Suppressor macrophage (primary cell): ENCODE measurements at regions not wholly inside any gene's neighbourhood (a gene's known extent, or its start where the extent isn't known, plus 50 kb on each side); places are given as distances from the start of the nearest gene placed in this dataset.
A peak's percentile ranks its signal among the peaks of the same experiment; 100 is the strongest.

Experiments
- DNase-seq, 4 experiments: peaks; one replicate each; pipeline ENCODE4 v3.0.0-alpha.2; 2020 to 2022

GRCh38 chr2:133948610-133949290 lies 305.1 kb upstream of the MGAT5 start:
- DNase-seq = no peak

DNA sequence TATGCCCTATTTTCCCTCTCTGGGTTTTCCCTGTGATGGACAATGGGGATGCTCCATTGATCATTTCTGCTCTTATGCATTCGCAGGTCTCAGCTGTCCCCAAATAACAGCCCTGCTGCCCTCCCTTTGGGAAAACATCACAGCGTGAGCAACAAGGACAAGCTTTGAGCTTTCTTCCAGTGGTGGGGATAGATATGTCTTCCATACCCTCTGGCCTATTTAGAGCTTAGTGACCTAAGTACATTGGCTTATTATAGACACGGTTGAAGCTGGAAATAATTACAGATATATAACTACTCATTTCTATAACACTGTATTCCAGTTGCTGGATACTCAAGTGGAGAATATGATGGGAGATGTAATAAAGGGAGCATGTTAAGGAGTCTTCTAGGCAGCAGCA lies 304.3 kb upstream of the MGAT5 start:
- DNase-seq = no peak

DNA sequence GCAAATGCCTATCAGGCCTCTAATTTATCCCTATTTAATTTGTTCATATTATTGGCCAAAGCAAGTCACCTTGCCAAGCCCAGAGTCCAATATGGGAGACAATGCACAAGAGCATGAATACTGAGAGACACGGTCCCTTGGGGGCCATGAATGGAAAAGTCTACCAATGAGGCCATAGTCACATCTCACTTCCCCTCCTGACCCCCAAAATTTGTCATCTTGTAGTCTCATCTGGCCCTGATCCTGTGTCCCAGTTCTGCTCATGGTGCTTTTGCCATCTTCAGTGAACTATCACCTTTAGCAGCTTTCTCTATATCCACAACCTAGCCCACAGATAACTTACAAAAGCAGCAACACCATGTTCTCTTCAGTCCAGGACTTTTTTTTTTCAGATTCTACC lies 302.7 kb upstream of the MGAT5 start:
- DNase-seq = no peak

GRCh38 chr2:133952420-133952819 lies 301.5 kb upstream of the MGAT5 start:
- no peak for DNase-seq

- no peak for DNase-seq
Observed at GRCh38 chr2:133952896-133953295, 301.0 kb upstream of the MGAT5 start.

DNA sequence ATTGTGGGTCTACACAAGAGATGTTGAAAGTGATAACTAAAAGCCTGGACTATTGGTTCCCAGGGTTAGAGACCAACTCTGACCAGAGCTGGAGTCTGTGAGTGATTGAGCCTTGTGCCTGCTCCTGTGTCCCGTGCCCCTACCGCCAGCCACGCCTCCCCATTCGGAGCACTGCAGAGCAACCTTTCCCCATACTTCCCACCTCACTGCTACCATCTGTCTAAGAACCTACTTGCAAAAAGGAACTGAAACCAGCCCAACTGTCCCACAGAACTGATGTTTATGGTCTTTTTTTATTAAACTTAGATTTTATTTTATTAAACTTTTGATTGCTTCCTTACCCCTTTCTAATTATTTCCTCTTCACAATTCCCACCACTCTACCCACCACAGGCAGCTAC lies 300.3 kb upstream of the MGAT5 start:
- peak in 1 of 4 experiments; percentile 5 for DNase-seq

DNA sequence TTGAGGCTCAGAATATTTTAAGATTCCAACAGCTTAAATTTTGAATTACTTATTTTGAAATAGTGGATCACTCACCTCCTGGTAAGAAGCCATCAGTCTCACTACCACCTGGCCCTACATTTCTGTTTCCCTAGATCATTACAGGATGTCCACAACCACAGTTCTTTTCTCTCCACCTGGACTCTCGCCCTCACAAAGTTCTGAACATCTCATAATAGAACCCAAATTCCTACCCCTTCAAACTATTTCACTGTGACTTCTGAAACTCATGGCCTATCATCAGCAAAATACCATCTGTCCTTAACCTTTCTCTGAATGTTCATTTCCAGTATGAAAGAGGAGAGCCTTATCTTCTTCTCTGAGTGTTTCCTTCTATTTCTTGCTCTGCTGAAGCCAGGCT lies 299.2 kb upstream of the MGAT5 start:
- no peak for DNase-seq

DNA sequence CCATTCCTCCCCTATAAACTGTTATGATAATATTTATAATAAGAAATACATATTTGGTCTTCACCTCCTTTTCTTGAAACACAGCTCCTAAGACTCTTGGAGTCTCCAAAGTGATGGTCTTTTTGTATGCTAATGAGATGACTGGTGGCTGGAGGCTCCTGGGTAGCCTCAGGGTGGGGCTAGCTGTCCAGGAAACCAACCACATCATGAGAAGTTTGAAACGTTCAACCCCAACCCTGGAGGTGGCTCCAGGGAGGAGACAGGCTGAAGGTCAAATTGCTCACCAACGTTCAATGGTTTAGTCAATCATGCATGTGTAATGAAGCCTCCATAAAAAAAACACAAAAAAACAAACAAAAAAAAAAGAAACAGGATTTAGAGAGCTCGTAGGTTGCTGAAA lies 298.7 kb upstream of the MGAT5 start:
- DNase-seq = no peak

GRCh38 chr2:133956434-133956935 lies 297.4 kb upstream of the MGAT5 start:
- DNase-seq = no peak

GRCh38 chr2:133957724-133958480 lies 296.0 kb upstream of the MGAT5 start:
- no peak for DNase-seq

DNA sequence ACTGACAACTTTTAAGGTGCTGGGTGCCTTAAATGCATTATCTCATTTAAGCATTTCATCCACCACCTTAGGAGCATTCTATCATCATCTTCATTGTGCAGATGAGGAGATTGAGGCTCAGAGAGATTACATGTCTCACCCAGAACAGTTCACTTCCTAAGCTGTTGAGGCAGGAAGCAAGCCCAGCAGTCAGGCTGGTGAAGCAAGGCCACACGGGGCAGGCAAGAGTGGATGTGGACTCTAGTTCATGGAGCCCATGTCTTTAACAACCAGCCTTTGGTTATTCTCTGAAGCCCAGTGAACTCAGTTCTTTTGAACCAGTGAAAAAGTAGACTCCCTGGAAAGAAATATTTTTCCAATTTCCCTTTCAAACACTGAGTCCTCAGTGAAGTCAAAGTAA lies 294.8 kb upstream of the MGAT5 start:
- no peak for DNase-seq

DNA sequence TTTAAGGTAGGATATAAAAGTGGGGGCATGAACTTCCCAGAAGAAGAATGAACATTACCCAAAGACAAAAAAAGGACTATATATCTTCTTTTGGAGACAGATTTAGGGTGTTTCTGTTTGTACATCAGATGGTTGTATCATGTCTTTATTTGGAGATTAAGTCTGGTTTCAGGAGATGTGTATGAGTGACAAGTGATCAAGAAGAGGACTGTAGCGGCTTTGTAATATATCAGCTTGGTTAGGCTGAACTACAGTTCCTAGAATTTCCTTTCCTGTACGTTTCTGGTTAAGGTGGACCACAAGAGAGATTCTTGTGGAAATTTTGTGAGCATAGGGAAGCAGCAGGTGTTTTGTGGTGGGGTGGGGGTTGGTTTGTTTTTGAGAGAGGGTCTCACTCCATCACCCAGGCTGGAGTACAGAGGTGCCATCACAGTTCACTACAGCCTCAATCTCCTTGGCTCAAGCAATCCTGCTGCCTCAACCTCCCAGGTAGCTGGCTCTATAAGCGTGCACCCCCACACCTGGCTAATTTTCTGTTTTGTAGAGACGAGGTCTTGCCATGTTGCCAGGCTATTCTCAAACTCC lies 287.1 kb upstream of the MGAT5 start:
- no peak for DNase-seq

DNA sequence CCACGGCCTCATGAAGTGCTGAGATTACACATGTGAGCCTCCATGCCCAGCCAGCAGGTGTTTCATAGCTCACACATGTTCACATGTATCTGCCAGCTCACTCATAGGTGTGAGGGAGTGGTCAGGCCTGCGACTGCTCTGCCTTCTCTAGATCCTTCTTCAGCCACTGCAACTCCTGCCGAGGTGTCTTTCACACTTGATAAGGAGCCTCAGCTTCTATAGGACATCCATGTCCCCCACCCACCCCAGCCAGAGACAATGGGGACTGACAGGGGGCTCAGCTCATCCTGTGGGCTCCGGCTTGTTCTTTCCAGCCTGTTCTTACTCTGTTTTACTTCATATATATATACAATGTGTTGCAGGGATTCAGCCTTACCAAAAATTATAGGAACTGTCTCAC lies 286.5 kb upstream of the MGAT5 start:
- DNase-seq = no peak

DNA sequence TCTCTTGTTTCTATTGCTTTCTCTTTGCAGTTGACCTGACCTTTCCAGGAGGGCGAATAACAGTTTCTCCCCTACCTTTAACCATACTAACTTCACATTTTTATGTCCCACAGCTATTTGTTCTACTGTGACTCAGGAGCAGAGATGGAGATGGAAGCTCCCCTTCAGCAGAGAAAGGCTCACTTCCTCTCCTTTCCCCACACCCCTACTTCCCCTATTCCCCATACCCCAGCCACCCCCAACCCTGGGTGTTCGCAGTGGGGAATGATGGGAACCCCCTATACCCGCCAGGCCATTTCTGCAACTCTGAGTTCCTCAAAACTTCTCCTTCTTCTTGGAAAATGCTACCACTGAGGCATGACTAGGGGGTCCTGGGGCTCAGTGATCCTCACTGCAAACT lies 285.4 kb upstream of the MGAT5 start:
- peak; percentile 11 to 56 (median 49) for DNase-seq

GRCh38 chr2:133970641-133971040 lies 283.2 kb upstream of the MGAT5 start:
- DNase-seq = no peak

- no peak for DNase-seq
Observed at GRCh38 chr2:133972297-133972696, 281.6 kb upstream of the MGAT5 start.

- no peak for DNase-seq
Observed at GRCh38 chr2:133972786-133973185, 281.1 kb upstream of the MGAT5 start.

DNA sequence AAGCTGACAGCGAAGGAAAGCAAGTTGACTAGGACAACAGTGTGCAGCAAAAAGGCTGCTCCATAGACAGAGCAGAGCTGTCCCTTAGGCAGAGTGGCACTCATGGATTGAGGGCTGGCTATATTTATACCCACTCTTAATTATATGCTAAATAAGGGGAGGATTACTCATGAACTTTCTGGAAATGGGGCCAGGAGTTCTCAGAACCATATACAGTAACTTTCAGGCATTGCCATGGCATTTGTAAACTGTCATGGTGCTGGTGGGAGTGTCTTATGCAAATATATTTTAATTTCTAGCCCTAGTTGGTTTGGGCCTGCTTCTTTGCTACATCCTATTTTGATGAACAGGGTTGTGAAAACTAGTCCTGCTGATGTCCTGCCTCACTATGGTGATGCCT lies 279.5 kb upstream of the MGAT5 start:
- DNase-seq = no peak

- no peak for DNase-seq
Observed at GRCh38 chr2:133975135-133975534, 278.7 kb upstream of the MGAT5 start.

DNA sequence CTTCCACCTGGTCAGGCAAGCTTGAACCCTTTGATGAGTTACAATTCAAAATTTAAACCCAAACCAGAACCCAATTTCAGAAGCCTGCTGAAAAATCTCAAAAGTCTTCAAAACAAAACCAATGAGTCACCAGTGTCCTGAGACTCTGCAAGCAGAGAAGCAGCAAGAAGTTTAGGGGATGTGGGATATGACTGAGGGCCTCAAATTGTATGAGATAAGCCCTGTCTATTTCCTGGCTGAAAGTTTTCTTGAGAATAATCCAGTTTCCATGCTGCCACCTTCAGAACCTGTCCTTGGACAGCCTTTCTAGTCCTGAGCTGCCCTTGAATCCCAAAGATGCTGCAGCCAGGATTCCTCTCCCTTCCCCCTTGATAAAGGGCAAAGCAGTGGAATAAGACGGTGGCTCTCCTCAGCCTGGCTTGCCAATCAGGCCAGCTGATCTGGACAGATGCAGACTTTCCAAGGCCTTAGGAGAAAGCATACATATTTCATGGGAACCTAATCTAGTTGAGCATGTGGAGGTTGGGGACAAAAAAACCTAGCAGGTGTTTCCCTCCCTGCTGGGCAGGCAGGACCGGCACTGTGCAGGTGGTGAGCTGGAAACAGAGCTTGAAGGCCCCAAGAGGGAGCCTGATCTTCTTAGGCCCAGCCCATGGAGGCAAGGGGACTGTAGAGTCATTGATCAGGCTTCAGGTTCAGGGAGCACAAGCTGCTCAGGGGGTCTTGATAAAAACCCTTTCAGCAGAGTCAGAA lies 278.0 kb upstream of the MGAT5 start:
- DNase-seq = no peak

DNA sequence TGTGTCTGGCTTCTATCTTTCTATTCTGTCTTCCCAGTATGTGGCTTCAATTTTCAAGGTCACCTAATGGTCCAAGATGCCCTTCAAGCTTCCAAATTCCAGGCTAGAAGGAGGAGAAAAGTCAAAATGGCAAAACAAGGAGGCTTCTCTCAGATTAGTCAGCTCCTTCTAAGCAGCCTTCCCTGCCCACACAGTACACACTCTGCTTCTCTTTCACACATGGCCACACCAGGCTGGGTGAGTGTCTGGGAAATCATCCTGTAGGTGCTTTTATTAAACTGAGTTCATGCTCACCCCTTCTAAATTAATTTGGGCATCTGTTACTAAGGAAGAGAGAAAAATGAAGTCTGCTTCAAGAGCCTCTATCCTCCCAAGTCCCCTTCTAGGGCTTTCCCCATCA lies 277.2 kb upstream of the MGAT5 start:
- DNase-seq = no peak

DNA sequence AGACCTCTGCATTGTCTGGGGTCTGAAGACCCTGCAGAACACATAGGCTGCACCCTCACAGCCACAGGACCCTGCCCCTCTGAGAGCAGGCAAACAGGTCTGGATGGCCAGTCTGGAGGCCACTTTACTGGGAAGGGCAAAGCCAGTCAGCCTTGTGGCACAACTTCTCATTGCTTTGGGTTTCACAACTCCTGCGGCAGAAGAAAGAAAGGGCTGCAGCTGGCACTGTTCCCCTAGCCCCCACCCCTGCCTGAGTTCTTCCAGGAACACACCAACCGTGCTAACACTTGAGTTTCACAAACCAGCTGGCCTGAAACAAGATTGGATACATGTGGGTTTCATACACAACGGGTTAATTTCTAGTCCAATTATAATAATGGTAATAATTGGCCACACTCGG lies 276.5 kb upstream of the MGAT5 start:
- peak in 1 of 4 experiments; percentile 12 for DNase-seq

GRCh38 chr2:133982256-133982655 lies 271.6 kb upstream of the MGAT5 start:
- no peak for DNase-seq
